ENCODE measurements at regions not wholly inside any gene's neighbourhood (a gene's known extent, or its start where the extent isn't known, plus 50 kb on each side); places are given as distances from the start of the nearest gene placed in this dataset.

GRCh38 chr9:99593610-99594009, 228.1 kb upstream of the NR4A3 start:
- CTCF ChIA-PET = no interaction called here
- no TSS peak for BruUV-seq (replicated peaks)
- Histone ChIP-seq H3K27ac (ENCODE audit: low read depth, low read length, poor library complexity, severe bottlenecking) (no peak overlapping the region), H3K36me3 (ENCODE audit: insufficient read depth, low read length, poor library complexity, severe bottlenecking) (no peaks in the 10 kb centered on the region), H3K4me3 (ENCODE audit: low read depth, low read length, poor library complexity, severe bottlenecking) (no peak overlapping the region), H3K4me1 (ENCODE audit: insufficient read depth, low read length, poor library complexity, severe bottlenecking) (no peaks in the 10 kb centered on the region), H3K9me3 (ENCODE audit: low read depth, low read length, poor library complexity, severe bottlenecking) (no peaks in the 10 kb centered on the region), H3K27me3 (replicated peaks; ENCODE audit: insufficient read depth, low read depth, low read length, poor library complexity) (no peaks in the 10 kb centered on the region)
- POLR2A ChIA-PET (ENCODE audit: low non-redundant PET) = no interaction called here
- DNase-seq (ENCODE audit: low spot score) = no peak
- no peak for TF ChIP-seq CTCF (conservative IDR thresholded peaks at IDR 0.05; ENCODE audit: low read depth, low read length)
- TF ChIP-seq EZH2 (IDR thresholded peaks at IDR 0.05; ENCODE audit: borderline replicate concordance, low read depth, low read length, poor library complexity, severe bottlenecking) = no peak
- intact Hi-C loops (cut with micrococcal nuclease; ENCODE audit: unreplicated experiment) = no loop called here

GRCh38 chr9:99594056-99594780, 227.5 kb upstream of the NR4A3 start:
- Histone ChIP-seq H3K4me3 (ENCODE audit: low read depth, low read length, poor library complexity, severe bottlenecking) (no peak overlapping the region), H3K36me3 (ENCODE audit: insufficient read depth, low read length, poor library complexity, severe bottlenecking) (no peaks in the 10 kb centered on the region), H3K27ac (ENCODE audit: low read depth, low read length, poor library complexity, severe bottlenecking) (no peak overlapping the region), H3K9me3 (ENCODE audit: low read depth, low read length, poor library complexity, severe bottlenecking) (no peaks in the 10 kb centered on the region), H3K4me1 (ENCODE audit: insufficient read depth, low read length, poor library complexity, severe bottlenecking) (no peaks in the 10 kb centered on the region), H3K27me3 (replicated peaks; ENCODE audit: insufficient read depth, low read depth, low read length, poor library complexity) (no peaks in the 10 kb centered on the region)
- no peak for DNase-seq (ENCODE audit: low spot score)
- intact Hi-C loops (cut with micrococcal nuclease; ENCODE audit: unreplicated experiment) = no loop called here
- TF ChIP-seq EZH2 (IDR thresholded peaks at IDR 0.05; ENCODE audit: borderline replicate concordance, low read depth, low read length, poor library complexity, severe bottlenecking) (no peak), CTCF (conservative IDR thresholded peaks at IDR 0.05; ENCODE audit: low read depth, low read length) (no peak)
- BruUV-seq (replicated peaks) = no TSS peak
- ChIA-PET POLR2A (ENCODE audit: low non-redundant PET) (interaction anchor here (0.6 kb wide), 1 partner anchor 50 kb away, joined by 3 read pairs; no protein-coding TSS in a partner anchor), CTCF (no interaction called here)

- CTCF ChIA-PET = no interaction called here
- intact Hi-C loops (cut with micrococcal nuclease; ENCODE audit: unreplicated experiment) = no loop called here
- Histone ChIP-seq H3K36me3 (ENCODE audit: insufficient read depth, low read length, poor library complexity, severe bottlenecking) (no peaks in the 10 kb centered on the region), H3K27me3 (replicated peaks; ENCODE audit: insufficient read depth, low read depth, low read length, poor library complexity) (no peaks in the 10 kb centered on the region), H3K4me3 (ENCODE audit: low read depth, low read length, poor library complexity, severe bottlenecking) (no peak overlapping the region), H3K4me1 (ENCODE audit: insufficient read depth, low read length, poor library complexity, severe bottlenecking) (no peaks in the 10 kb centered on the region), H3K9me3 (ENCODE audit: low read depth, low read length, poor library complexity, severe bottlenecking) (no peaks in the 10 kb centered on the region), H3K27ac (ENCODE audit: low read depth, low read length, poor library complexity, severe bottlenecking) (no peak overlapping the region)
- BruUV-seq (replicated peaks) = no TSS peak
- POLR2A ChIA-PET (ENCODE audit: low non-redundant PET) = no interaction called here
- no peak for TF ChIP-seq CTCF (conservative IDR thresholded peaks at IDR 0.05; ENCODE audit: low read depth, low read length)
- TF ChIP-seq EZH2 (IDR thresholded peaks at IDR 0.05; ENCODE audit: borderline replicate concordance, low read depth, low read length, poor library complexity, severe bottlenecking) = no peak
- DNase-seq (ENCODE audit: low spot score) = no peak
Measured at GRCh38 chr9:99595796-99596195, 225.9 kb upstream of the NR4A3 start.

Data from A673 (cell line).